ENCODE measurements at regions not wholly inside any gene's neighbourhood (a gene's known extent, or its start where the extent isn't known, plus 50 kb on each side); places are given as distances from the start of the nearest gene placed in this dataset.

GRCh38 chr9:88798476-88798875 lies 192.8 kb upstream of the S1PR3 start:
- DNase-seq, result no peak

- no peak for DNase-seq
Observed at GRCh38 chr9:88799541-88800328, 191.5 kb upstream of the S1PR3 start.

- DNase-seq, result no peak
Observed at GRCh38 chr9:88800329-88800682, 191.0 kb upstream of the S1PR3 start.

- DNase-seq, result no peak
Observed at GRCh38 chr9:88801214-88801796, 190.0 kb upstream of the S1PR3 start.

- DNase-seq, result no peak
Observed at GRCh38 chr9:88802533-88802932, 188.7 kb upstream of the S1PR3 start.

GRCh38 chr9:88803546-88804253 lies 187.6 kb upstream of the S1PR3 start:
- no peak for DNase-seq

GRCh38 chr9:88804254-88804596 lies 187.0 kb upstream of the S1PR3 start:
- no peak for DNase-seq

GRCh38 chr9:88805217-88805943 lies 185.9 kb upstream of the S1PR3 start:
- no peak for DNase-seq

- no peak for DNase-seq
Observed at GRCh38 chr9:88807426-88807825, 183.8 kb upstream of the S1PR3 start.

- DNase-seq, result no peak
Observed at GRCh38 chr9:88808019-88808656, 183.1 kb upstream of the S1PR3 start.

- no peak for DNase-seq
Observed at GRCh38 chr9:88808761-88809354, 182.4 kb upstream of the S1PR3 start.

- DNase-seq, result no peak
Observed at GRCh38 chr9:88809355-88810161, 181.7 kb upstream of the S1PR3 start.

- no peak for DNase-seq
Observed at GRCh38 chr9:88810826-88811225, 180.4 kb upstream of the S1PR3 start.

GRCh38 chr9:88811511-88811910 lies 179.8 kb upstream of the S1PR3 start:
- no peak for DNase-seq

- DNase-seq, result no peak
Observed at GRCh38 chr9:88812938-88813637, 178.2 kb upstream of the S1PR3 start.

- DNase-seq, result no peak
Observed at GRCh38 chr9:88813638-88814209, 177.5 kb upstream of the S1PR3 start.

- DNase-seq, result no peak
Observed at GRCh38 chr9:88814577-88814976, 176.7 kb upstream of the S1PR3 start.

- DNase-seq, result no peak
Observed at GRCh38 chr9:88816141-88816540, 175.1 kb upstream of the S1PR3 start.

- no peak for DNase-seq
Observed at GRCh38 chr9:88816591-88816990, 174.7 kb upstream of the S1PR3 start.

GRCh38 chr9:88817628-88818027 lies 173.6 kb upstream of the S1PR3 start:
- DNase-seq, result no peak

Measured in NCI-H446 (cell line).